ENCODE measurements at regions not wholly inside any gene's neighbourhood (a gene's known extent, or its start where the extent isn't known, plus 50 kb on each side); places are given as distances from the start of the nearest gene placed in this dataset.

DNA sequence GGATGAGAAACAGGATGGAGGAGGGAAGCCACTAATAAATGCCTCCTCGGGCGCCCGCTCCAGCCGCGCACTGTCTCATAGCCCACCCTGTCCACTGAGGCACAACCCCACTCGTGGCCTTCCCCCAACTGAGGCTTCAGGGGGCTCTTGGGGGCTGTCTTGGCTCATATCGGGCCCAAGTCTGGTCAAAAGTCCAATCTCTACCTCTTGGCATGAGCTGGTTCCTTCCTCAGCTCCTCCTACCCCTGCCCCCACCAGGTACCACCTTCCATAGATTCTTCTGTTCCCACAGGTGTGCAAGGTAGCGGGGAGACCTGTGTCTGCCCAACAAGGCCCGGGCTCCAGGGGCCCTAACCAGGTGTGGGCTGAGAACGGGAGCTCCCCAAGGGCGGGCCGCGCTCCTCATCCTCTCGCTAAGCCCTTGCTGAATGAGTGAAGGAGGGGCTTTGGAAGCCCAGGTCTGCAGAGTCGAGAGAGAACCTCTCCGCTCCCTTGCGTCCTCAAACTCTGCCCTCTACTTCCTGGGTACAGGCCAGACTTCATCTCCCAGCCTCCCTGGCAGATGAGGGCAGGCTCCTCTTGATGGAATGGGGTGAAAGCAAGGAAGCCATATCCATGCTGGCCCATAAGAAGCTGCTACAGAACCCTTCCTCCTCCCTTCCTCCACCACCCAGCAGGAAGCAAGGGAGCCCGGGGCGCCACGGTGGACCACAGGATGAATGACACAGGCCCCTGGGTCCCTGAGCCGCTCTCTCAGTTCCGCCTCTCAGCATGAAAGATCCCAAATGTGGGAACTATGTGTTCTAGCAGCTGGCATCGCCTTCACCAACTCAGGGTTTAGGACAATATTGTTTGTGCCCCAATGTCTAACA, 74.7 kb downstream of the PSMG1 start:
- Histone ChIP-seq H3K27me3 (ENCODE audit: control insufficient read depth, insufficient read depth, low read length) (no peaks in the 10 kb centered on the region), H3K4me3 (ENCODE audit: low read length in 3 of 3) (no peak overlapping the region), H3K36me3 (ENCODE audit: control insufficient read depth in 2 of 3, insufficient read depth in 3 of 3, low read length in 3 of 3) (no peaks in the 10 kb centered on the region), H3K27ac (ENCODE audit: low read depth in 2 of 2, low read length in 2 of 2) (no peak overlapping the region), H3K9ac (ENCODE audit: low read length in 3 of 3) (no peak overlapping the region), H3K4me1 (ENCODE audit: control insufficient read depth in 2 of 3, insufficient read depth in 2 of 3, low read depth in 1 of 3, low read length in 3 of 3) (no peaks in the 10 kb centered on the region), H3K9me3 (ENCODE audit: control insufficient read depth in 2 of 3, insufficient read depth in 1 of 3, low read length in 3 of 3) (no peaks in the 10 kb centered on the region)
- DNase-seq, result no peak
- FAIRE-seq, result no peak
- intact Hi-C loops (cut with DNase I), result no loop called here
- TF ChIP-seq CTCF (IDR thresholded peaks at IDR 0.05; ENCODE audit: borderline replicate concordance, extremely low read depth, insufficient read depth), result no peak

GRCh38 chr21:39107739-39108138, 75.5 kb downstream of the PSMG1 start:
- no peak overlapping the region for H3K27ac ChIP-seq (ENCODE audit: low read depth in 2 of 2, low read length in 2 of 2)
- no peaks in the 10 kb centered on the region for H3K4me1 ChIP-seq (ENCODE audit: control insufficient read depth in 2 of 3, insufficient read depth in 2 of 3, low read depth in 1 of 3, low read length in 3 of 3)
- DNase-seq, result no peak
- no peaks in the 10 kb centered on the region for H3K9me3 ChIP-seq (ENCODE audit: control insufficient read depth in 2 of 3, insufficient read depth in 1 of 3, low read length in 3 of 3)
- FAIRE-seq, result no peak
- H3K27me3 ChIP-seq (ENCODE audit: control insufficient read depth, insufficient read depth, low read length), result no peaks in the 10 kb centered on the region
- no peak for TF ChIP-seq CTCF (IDR thresholded peaks at IDR 0.05; ENCODE audit: borderline replicate concordance, extremely low read depth, insufficient read depth)
- no peak overlapping the region for H3K4me3 ChIP-seq (ENCODE audit: low read length in 3 of 3)
- H3K36me3 ChIP-seq (ENCODE audit: control insufficient read depth in 2 of 3, insufficient read depth in 3 of 3, low read length in 3 of 3), result no peaks in the 10 kb centered on the region
- no peak overlapping the region for H3K9ac ChIP-seq (ENCODE audit: low read length in 3 of 3)
- intact Hi-C loops (cut with DNase I), result no loop called here

GRCh38 chr21:39106881-39107462, 76.3 kb downstream of the PSMG1 start:
- Histone ChIP-seq H3K27ac (ENCODE audit: low read depth in 2 of 2, low read length in 2 of 2) (no peak overlapping the region), H3K9me3 (ENCODE audit: control insufficient read depth in 2 of 3, insufficient read depth in 1 of 3, low read length in 3 of 3) (no peaks in the 10 kb centered on the region)

More at GRCh38 chr21:39106881-39107462, 76.3 kb downstream of the PSMG1 start:
- DNase-seq (no peak), FAIRE-seq (no peak)
- H3K4me3 ChIP-seq (ENCODE audit: low read length in 3 of 3), result no peak overlapping the region
- H3K27me3 ChIP-seq (ENCODE audit: control insufficient read depth, insufficient read depth, low read length), result no peaks in the 10 kb centered on the region
- no peak overlapping the region for H3K9ac ChIP-seq (ENCODE audit: low read length in 3 of 3)
- no peak for TF ChIP-seq CTCF (IDR thresholded peaks at IDR 0.05; ENCODE audit: borderline replicate concordance, extremely low read depth, insufficient read depth)
- H3K36me3 ChIP-seq (ENCODE audit: control insufficient read depth in 2 of 3, insufficient read depth in 3 of 3, low read length in 3 of 3), result no peaks in the 10 kb centered on the region
- no peaks in the 10 kb centered on the region for H3K4me1 ChIP-seq (ENCODE audit: control insufficient read depth in 2 of 3, insufficient read depth in 2 of 3, low read depth in 1 of 3, low read length in 3 of 3)
- intact Hi-C loops (cut with DNase I), result no loop called here

Measured in kidney (tissue), 13 donors.